ENCODE measurements at regions not wholly inside any gene's neighbourhood (a gene's known extent, or its start where the extent isn't known, plus 50 kb on each side); places are given as distances from the start of the nearest gene placed in this dataset.

GRCh38 chrX:22740836-22741235 is 258.9 kb upstream of the DDX53 start:
- Histone ChIP-seq H2AK5ac (ENCODE audit: insufficient read length, low read length) (no peak overlapping the region), H2BK20ac (ENCODE audit: low read depth, low read length, poor library complexity, severe bottlenecking) (no peak overlapping the region), H3K27me3 (ENCODE audit: insufficient read depth, low read length) (no peaks in the 10 kb centered on the region), H3K23ac (ENCODE audit: insufficient read length, low read depth, low read length) (no peak overlapping the region), H2BK12ac (ENCODE audit: insufficient read length, low read depth, low read length) (no peak overlapping the region), H2BK5ac (ENCODE audit: insufficient read length, low read length) (no peak overlapping the region), H3K14ac (ENCODE audit: insufficient read depth, low read length) (no peak overlapping the region), H4K8ac (replicated peaks; ENCODE audit: insufficient read length, low read depth, low read length) (no peak overlapping the region), H3K79me2 (ENCODE audit: insufficient read depth, low read length) (no peaks in the 10 kb centered on the region), H3K9me3 (ENCODE audit: control insufficient read depth, low read depth, low read length) (no peaks in the 10 kb centered on the region), H3K4me2 (ENCODE audit: insufficient read depth, insufficient read length, low read length) (no peak overlapping the region), H3K56ac (ENCODE audit: insufficient read length, low read depth, low read length) (no peak overlapping the region), H3K9ac (ENCODE audit: extremely low read depth, insufficient read length, low read length) (no peak overlapping the region), H3K4me1 (ENCODE audit: insufficient read depth, low read length) (no peaks in the 10 kb centered on the region), H4K20me1 (ENCODE audit: control insufficient read depth, insufficient read depth, insufficient read length) (no peaks in the 10 kb centered on the region), H2BK15ac (ENCODE audit: low read depth, low read length) (no peak overlapping the region), H3K79me1 (ENCODE audit: insufficient read depth, low read depth, low read length, poor library complexity, severe bottlenecking) (no peaks in the 10 kb centered on the region), H3T11ph (ENCODE audit: low read length) (no peak overlapping the region), H2AFZ (ENCODE audit: low read length) (no peak overlapping the region), H4K5ac (ENCODE audit: insufficient read length, low read depth, low read length) (no peak overlapping the region), H3K18ac (ENCODE audit: insufficient read length, low read depth, low read length) (no peak overlapping the region), H2BK120ac (ENCODE audit: low read depth, low read length, poor library complexity, severe bottlenecking) (no peak overlapping the region), H3K27ac (ENCODE audit: insufficient read length, low read depth, low read length) (no peak overlapping the region), H3K4ac (ENCODE audit: low read depth, low read length) (no peak overlapping the region), H4K91ac (ENCODE audit: insufficient read length, low read depth, low read length) (no peak overlapping the region), H3K23me2 (ENCODE audit: insufficient read length, low read depth, low read length, poor library complexity, severe bottlenecking) (no peaks in the 10 kb centered on the region)
- H3K27ac Mint-ChIP-seq = no peak overlapping the region
- TF ChIP-seq, protein P1, sequence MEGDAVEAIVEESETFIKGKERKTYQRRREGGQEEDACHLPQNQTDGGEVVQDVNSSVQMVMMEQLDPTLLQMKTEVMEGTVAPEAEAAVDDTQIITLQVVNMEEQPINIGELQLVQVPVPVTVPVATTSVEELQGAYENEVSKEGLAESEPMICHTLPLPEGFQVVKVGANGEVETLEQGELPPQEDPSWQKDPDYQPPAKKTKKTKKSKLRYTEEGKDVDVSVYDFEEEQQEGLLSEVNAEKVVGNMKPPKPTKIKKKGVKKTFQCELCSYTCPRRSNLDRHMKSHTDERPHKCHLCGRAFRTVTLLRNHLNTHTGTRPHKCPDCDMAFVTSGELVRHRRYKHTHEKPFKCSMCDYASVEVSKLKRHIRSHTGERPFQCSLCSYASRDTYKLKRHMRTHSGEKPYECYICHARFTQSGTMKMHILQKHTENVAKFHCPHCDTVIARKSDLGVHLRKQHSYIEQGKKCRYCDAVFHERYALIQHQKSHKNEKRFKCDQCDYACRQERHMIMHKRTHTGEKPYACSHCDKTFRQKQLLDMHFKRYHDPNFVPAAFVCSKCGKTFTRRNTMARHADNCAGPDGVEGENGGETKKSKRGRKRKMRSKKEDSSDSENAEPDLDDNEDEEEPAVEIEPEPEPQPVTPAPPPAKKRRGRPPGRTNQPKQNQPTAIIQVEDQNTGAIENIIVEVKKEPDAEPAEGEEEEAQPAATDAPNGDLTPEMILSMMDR (conservative IDR thresholded peaks at IDR 0.05) = no peak
- H3K27me3 Mint-ChIP-seq (ENCODE audit: low read depth) = no peaks in the 10 kb centered on the region
- peaks cover 3 to 13% of the 10 kb centered on the region in 2 experiments; a peak in 4 of 5 replicates for H3K9me3 Mint-ChIP-seq
- no CpG with 5 or more reads among the region's 4 CpGs for WGBS (ENCODE audit: extremely low coverage, insufficient read length, low lambda C conversion rate)
- DNase-seq = no peak
- no peaks in the 10 kb centered on the region for H3K36me3 Mint-ChIP-seq (ENCODE audit: insufficient read depth in 1 of 3, low read depth in 3 of 3)
- no peak overlapping the region for H3K4me3 Mint-ChIP-seq
- no peaks in the 10 kb centered on the region for H3K4me1 Mint-ChIP-seq
